GM04503 (cell line): ENCODE measurements at regions not wholly inside any gene's neighbourhood (a gene's known extent, or its start where the extent isn't known, plus 50 kb on each side); places are given as distances from the start of the nearest gene placed in this dataset.
"Not testable (repeated sequence)": the region's sequence is repeated elsewhere in the genome, so short reads cannot be mapped to it uniquely, and the experiment has no call there.

Experiments used
- DNase-seq: peaks from one replicate; pipeline ENCODE4 v3.0.0-alpha.2; 2012; ENCODE audit warnings: low read depth

DNA sequence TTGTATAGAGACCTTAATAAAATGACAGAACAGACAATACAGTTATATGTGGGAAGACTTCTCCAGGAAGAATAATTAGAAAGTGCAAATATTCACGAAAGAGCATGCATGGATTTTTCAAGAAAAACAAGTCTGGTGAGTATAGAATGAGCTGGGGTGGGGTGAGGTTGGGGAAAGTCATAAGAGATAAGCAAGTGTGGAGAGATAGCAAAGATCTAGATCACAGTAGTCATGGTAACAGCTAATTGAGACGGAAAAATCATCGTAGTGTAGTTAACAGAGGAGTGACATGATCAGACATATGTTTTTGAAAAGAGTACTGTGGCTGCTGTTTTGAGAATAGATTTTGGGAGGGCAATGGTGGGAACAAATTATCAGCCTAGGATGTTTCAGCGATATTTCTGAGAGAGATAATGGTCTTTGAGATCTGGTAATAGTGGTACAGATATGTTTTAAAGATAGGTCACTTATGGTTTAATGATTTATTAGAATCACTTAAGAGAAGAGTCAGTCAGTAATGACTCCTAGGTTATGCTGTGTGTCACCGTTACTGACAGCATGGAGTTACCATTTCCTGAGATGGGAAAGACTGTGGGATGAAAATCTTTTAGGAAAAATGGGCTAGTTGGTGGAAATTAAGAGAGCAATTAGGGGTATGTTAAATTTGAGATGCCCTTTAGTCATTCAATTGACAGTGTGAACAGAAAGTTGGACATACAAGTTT is 248.5 kb upstream of the SLC8A1 start:
- no peak for DNase-seq

DNA sequence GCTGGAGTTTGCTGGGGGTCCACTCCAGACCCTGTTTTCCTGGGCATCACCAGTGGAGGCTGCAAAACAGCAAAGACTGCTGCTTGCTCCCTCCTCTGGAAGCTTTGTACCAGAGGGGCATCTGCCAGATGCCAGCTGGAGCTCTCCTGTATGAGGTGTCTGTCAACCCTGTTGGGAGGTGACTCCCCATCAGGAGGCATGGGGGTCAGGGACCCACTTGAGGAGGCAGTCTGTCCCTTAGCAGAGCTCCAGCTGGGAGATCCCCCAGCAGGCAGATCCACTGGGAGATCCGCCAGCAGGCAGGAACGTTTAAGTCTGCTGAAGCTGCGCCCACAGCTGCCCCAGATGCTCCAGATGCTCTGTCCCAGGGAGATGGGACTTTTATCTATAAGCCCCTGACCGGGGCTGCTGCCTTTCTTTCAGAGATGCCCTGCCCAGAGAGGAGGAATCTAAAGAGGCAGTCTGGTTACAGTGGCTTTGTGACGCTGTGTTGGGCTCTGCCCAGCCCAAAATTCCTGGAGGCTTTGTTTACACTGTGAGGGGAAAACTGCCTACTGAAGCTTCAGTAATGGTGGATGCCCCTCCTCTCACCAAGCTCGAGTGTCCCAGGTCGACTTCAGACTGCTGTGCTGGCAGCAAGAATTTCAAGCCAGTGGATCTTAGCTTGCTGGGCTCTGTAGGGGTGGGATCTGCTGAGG is 260.5 kb upstream of the SLC8A1 start:
- DNase-seq = not testable (repeated sequence)

DNA sequence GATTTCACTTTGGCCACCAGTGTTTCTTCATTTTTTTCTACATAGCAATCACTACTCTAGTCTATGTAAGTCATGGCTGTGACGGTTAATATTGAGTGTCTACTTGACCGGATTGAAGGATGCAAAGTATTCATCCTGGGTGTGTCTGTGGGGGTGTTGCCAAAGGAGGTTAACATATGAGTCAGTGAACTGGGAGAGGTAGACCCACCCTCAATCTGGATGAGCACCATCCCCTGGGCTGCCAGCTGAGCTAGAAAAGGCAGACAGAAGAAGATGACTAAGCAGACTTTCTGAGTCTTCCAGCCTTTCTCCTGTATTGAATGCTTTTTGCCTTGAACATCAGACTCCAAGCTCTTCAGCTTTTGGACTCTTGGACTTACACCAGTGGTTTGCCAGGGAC is 265.0 kb upstream of the SLC8A1 start:
- peak; percentile 76 for DNase-seq

DNA sequence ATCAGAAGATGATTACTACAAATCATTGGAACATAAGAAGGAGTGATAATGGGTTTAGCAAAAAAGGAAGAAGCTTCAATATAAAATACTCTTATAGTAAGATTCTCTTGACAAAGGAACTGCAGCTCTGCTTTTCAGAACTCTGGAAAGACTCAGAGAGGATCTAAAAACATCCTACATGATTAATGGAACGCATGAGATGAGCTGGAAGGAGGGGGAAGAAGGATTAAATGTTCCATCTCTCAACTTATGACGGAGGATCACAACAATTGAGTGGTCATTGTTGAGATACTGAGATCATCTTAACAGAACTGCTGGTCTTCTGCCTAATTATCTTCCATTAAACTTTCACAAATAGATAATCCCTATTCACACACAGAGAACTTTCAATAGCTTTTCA is 267.5 kb upstream of the SLC8A1 start:
- no peak for DNase-seq

DNA sequence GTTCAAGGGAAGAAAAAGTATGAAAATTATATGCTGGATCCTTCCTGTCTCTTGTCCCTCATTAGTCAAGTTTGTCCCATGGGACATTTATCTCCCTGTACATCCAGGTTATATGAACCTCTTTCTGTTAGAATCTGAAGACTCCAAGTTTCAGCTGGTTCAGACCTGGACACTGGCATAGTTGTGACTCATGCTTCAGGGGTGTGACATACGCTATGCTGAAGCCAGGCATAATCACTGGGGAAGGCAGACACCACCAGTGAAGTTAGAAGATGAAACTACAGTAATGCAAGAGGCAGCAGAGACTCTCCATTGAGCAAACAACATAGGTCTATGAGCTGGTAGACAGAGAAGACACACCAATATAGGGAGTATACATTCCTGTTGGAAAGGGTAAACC is 269.7 kb upstream of the SLC8A1 start:
- DNase-seq = no peak

DNA sequence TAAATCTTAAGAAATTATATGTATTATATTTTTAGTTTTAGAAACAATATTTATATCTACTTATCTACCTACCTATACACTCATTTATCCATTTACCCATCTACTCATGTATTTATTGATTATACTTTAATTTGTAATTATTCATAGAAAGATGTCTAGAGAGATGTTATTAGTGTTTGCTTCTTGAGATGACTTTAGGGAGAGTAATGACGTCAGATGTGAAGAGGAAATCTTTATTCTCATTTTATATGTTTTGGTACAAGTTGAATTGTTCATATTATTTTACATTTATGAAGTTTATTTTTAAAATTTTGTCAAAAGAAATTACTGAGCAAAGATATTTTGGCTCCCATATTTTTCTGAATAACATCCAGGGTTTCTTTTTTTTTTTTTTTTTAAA is 271.3 kb upstream of the SLC8A1 start:
- no peak for DNase-seq

DNA sequence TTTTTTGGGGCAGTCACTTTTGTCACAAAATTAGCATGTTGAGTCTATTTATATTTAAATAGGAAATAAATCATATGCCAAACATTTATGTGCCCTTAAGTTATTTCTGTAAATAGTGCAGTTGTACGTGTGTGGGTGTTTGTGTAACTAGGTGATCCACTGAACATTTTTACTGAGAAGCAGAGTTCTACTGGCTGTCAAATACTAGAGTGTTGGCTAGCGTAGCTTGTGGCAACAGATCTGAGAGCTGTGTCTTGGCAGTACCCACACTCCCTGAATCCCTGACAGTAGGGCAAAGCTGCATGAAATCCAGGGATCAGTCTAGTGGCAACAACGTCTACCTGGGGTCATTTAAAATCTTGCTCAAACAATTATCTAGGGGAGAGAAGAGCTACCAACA is 273.1 kb upstream of the SLC8A1 start:
- DNase-seq = no peak

DNA sequence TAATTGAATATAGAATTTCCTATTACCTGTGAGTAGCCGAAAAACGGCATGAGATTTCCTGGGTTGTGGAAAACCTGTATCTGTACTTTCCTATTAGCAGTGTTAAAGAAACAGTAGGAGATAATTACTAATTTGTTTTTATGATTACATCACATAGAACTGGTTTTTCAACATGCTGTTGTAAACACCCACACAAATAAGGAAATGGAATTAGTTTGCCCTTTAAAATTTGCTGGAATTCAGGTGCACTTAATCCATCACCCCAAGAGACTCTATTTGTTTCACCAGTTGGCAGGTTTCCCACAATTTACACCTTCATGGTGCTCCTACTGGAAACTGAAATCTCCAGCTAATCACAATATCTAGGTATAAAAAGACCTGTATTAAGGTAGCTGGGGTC is 274.1 kb upstream of the SLC8A1 start:
- DNase-seq = no peak

DNA sequence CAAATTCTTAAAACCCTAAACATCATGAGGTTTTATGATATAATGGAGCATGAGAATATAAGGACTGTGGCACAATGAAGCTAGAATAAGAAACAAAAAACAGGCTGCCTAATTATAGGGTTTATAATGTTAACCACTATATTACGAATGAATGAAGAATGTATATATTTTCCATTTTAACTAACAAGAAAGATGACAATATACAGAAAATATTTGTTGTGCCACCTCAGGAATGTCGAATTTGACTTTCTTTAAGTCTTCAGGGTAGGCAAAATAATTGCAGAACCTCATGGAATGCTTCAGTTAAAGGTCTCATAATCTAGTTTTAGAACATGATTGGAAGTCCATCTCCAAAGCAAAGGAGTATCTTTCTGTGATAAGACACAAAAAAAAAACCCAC is 282.9 kb upstream of the SLC8A1 start:
- peak; percentile 36 for DNase-seq

DNA sequence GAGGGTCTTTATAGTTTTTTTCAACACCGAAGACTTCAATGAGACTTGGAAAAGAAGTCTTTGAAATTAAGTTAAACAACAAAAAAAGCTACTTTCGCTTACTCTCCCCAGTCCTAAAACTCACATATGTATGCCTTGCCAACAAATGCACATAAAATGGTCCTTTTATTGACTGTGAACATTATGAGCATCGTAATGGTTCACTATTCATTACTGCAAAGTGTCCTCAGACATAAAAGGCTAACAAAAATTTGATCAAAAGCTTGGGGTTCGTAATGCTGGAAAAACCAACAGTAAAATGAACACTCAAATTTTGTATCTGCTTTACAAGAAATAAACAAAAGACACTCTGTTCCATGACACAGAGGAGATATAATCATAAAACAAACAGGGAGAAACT is 285.3 kb upstream of the SLC8A1 start:
- DNase-seq = no peak

DNA sequence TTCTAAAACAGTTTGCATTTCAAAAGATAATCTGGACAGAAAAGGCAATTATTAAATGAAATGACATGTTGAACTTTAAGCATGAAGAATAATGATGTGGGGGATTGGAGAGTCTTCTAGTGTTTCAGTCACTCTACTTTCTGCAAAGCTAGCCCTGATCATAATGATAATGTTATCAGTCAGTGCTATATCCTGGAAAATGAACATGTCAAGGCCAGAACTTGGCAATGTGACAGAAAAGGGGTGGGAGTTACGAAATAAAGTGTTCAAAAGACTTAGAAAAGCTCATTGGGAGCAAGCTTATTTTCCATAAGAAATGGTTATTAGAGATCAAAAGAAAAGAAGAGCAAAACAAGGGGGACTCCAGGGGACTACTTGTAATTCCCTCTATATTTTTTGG is 288.5 kb upstream of the SLC8A1 start:
- no peak for DNase-seq

DNA sequence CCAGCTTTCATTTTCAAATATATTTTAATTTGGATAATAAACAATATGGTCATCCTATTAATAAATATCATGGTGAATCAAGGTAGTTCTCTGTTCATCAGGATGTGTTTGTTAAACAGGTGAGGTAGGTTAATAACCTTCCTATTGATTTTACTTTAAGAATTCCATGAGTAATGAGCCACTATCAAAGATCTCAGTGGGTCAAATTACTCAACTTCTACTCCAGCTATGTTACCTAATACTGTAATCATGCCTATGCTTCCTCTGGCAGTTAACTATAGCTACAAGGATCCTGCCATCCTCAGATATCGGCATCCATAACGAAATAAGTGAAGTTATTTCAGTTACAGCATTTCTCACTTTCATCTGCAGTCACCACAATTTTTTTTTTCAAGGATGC is 289.6 kb upstream of the SLC8A1 start:
- no peak for DNase-seq

DNA sequence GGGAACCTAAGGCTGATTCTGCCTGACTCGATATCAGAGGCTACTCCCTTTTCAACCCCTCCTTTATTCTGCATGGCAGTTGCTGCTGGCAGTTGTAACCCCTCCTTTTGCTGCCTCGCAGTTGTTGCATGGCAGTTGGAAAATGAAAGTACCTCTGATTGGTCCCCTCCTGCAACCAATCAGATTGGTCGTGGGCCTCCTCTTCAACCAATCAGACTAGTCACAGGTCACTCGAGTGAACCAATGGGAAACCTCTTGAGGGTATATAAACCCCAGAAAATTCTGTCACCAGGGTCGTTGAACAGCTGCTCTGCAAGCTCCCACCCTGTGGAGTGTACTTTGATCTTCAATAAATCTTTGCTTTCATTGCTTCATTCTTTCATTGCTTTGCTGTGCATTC is 294.3 kb upstream of the SLC8A1 start:
- DNase-seq = no peak

DNA sequence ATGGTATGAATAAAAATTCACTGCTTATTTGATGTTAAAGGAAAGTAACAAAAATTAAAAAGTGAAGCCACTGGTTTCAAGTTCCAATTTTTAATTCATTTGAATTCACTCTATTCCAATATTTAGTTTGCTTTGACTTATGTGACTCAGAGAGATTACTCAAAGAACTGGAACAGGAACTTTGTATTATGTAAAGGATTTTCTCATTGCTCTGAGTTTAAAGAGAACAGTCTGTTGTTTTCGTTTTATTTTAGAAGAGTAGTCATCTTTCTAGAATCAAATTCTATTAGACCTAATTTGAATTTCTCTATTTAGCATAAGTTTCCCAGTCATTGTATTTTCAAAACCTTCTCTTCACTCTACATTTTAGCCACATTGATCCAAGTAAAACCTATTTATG is 300.1 kb upstream of the SLC8A1 start:
- no peak for DNase-seq

DNA sequence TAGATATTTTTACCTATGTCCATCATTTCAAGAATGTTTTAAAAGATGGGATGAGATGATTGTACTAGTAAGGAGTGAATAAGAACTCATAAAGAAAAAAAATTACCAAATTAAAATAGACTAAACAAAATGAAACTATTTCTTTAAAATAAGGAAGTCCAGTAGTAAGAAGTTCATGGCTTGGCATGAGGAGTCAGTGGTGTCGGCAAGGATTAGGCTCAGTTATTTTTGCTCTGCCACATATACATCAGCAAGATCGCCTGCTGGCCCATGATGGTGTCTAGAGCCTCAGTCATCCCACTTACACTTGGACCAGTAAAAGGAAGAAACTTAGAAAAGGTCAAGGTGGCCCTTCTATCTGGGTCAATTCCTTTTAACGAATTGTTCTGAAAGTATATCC is 300.9 kb upstream of the SLC8A1 start:
- DNase-seq = no peak

DNA sequence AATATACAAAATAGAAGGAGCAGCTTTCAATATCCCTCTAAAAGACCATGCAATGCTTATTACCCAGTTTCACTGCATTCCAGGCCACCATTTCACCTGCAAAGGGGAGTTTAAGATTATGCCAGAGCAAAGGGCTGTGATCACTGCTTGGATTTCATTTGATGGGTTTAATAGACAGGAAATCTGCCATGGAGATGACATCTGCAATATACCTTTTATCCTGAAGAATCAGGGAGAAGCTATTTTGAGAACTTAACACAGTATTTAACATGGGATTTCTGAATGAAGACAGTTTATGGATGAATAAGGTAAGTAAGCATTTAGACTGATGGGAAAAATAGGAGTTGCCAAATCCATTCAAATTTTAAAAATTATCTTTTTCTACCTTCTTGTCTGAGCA is 303.0 kb upstream of the SLC8A1 start:
- DNase-seq = no peak

DNA sequence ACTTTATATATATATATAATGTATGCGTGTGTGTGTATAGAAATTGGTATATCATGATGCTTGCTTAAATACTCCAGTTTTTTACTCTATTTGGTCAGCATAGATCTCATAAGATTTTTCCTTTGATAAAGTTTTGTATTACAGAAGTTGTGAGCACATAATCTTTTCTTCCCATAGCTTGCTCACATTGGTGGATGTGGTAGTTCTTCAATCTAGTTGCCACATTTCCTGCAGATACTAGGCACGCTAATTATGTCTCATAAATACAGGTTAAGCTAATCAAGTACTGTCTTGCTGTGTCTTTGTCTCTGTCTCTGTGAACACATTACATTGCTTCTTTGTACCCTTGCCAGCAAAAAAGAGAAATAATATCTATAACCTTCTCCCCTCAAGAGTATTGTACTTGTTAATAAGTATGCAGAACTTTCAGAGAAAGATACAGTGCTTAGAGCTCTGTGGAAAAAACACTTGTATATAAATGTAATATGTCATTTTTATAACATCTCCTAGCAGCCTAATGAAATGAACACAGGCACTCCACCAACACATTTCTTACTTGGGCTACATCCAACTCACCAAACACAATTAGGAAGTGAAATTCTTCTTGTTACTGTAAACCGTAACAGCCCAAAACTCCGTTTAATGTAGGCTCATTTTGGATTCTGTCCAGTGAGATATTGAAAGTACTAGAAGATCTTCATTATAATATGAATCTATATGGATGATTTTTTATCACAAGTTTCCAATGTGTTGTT is 306.7 kb upstream of the SLC8A1 start:
- no peak for DNase-seq

DNA sequence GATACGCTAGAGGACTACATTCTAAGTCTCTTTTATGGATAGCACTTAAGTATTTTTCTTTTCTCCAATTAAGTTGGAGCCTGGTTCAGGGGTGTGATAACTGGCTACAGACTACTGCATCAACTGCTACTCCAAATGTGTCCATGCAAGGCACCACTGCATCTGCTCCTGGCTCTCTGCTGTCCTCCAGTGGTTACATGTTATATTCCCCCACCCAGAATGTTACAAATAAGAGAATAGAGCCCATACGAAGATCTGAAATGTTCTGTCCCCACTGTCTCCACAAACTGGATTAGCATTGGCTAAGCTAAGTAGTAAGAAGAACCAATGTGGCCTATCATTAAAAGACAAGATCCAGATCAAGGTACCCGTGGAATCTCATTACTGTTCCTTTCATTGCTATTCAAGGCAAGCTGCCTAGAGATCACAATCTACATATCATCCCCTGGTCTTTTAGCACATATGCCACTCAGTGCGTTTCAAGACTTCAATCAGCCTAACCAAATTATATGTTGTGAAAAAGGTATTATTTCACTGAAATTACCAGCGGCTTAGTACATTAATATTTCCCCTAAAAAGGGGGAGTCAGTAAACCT is 308.3 kb upstream of the SLC8A1 start:
- DNase-seq = no peak

DNA sequence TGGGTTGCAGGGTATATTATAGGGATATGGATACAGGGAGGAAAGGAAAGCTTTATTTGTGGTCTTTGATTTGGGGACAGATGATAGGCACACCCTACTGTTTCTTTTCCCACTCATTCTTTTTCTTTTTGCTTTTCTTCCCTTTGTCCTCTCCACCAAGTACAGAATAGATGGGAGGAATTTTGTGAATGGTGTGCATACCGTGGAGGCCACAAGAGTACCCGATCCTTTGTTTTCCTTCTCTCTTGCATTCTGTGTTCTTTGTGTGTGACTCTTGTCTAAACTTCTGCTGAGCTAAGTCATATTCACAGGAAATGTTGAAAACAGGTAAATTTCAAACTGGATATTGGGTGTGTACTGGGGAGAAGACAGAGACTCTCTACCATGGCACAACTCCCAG is 321.4 kb upstream of the SLC8A1 start:
- DNase-seq = no peak

DNA sequence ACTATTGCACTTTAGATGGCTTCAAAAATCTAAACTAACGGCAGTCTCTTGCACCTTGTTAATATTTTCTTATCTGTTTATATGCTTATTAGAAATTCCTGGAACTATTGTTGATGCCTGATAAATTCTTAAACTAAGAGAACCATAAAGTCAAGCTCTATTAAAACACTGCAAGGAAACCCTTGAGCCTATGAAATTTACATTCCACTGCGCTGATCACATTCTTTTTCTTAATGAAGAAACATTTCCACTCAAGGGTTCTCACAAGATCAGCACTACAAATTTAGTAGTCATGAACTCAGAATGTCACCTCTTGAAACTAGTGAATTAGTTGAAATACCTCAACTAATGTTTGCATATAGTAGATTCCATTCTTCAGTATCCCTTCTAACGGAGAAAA is 331.8 kb upstream of the SLC8A1 start:
- DNase-seq = no peak

DNA sequence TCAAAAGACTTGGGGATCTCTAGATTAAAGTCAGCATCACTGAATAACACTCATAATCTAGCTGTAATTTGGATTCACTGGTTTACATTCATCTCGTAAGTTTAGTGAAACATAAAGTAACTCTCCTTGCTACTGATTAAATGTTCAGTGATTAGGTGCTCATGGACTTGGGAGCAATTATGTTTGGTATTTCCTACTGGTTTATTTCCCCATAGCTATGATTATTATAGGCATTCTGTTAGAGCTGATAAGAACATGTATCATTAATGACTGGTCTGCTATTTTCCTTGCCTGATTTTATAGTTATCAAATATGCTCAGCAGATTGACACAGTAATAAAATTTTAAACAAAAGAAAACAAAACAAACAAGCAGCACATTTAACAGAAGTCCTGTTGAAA is 334.7 kb upstream of the SLC8A1 start:
- no peak for DNase-seq

DNA sequence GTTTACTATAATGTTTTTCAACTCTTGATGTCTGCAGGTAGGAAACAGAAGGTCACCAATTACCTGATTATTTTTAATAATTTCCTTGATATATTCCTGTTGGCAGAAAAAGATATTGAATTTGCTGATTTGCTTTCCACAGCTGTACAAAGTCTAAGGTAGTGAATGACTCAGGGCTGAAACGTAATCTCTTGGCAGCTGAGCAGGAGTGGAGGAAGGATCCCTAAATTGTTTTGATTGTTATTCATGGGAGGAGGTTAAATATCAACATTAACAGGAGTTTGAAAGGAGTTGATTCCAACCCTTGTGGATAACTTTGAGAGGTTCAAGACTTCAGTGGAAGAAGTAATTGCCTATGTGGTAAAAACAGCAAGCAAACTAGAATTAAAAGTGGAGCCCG is 345.2 kb upstream of the SLC8A1 start:
- no peak for DNase-seq

DNA sequence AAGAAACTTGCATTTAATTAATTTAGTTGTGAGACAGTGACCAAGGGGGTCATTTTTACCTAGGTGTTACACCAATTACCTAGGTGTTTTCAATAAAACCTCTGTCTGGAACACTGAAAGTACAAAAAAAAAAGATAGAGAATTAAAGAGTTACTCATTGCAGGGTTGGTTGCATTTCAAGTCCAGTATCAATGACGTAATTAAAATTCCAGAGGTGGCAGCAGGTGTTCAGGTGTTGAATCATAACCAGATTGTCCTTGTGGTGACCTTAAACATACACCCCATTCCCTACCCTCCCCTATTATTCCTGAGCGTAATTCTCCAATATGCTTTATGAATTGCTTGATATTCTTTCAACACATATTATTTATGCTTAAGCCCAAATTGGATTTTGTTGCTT is 352.0 kb upstream of the SLC8A1 start:
- no peak for DNase-seq
